SK-N-SH (cell line): ENCODE measurements at regions not wholly inside any gene's neighbourhood (a gene's known extent, or its start where the extent isn't known, plus 50 kb on each side); places are given as distances from the start of the nearest gene placed in this dataset.

Source experiments
- EP300 ChIP-seq, 2 experiments: IDR thresholded peaks; 2 replicates each; pipeline versions ENCODE4 v1.4.0 to v1.6.1; 2012; ENCODE audit warnings: borderline replicate concordance in 1 of 2, low read depth in 1 of 2, low read length in 1 of 2
- EZH2phosphoT487 ChIP-seq: fragments of 200-600 bp; sonication (generic); IDR thresholded peaks from 2 replicates; pipeline ENCODE4 v1.6.1; 2017; ENCODE audit warnings: low read depth, mixed run types, mild to moderate bottlenecking, antibody characterized with exemption, moderate library complexity, borderline replicate concordance
- JUND ChIP-seq: IDR thresholded peaks from 2 replicates; pipeline ENCODE4 v1.4.0; 2012
- SMC3 ChIP-seq: IDR thresholded peaks from 2 replicates; pipeline ENCODE4 v1.6.1; 2012; ENCODE audit warnings: low read depth, low read length, improper control_type of control experiment
- TF ChIP-seq, protein P1 (sequence below): fragments of 200-600 bp; sonication (generic); IDR thresholded peaks from 2 replicates; pipeline ENCODE4 v1.6.1; 2017; ENCODE audit warnings: antibody characterized with exemption, mild to moderate bottlenecking, moderate library complexity
- TF ChIP-seq, protein P2 (sequence below): IDR thresholded peaks from 2 replicates; pipeline ENCODE4 v1.4.0; 2012; ENCODE audit warnings: low read depth, borderline replicate concordance

DNA sequence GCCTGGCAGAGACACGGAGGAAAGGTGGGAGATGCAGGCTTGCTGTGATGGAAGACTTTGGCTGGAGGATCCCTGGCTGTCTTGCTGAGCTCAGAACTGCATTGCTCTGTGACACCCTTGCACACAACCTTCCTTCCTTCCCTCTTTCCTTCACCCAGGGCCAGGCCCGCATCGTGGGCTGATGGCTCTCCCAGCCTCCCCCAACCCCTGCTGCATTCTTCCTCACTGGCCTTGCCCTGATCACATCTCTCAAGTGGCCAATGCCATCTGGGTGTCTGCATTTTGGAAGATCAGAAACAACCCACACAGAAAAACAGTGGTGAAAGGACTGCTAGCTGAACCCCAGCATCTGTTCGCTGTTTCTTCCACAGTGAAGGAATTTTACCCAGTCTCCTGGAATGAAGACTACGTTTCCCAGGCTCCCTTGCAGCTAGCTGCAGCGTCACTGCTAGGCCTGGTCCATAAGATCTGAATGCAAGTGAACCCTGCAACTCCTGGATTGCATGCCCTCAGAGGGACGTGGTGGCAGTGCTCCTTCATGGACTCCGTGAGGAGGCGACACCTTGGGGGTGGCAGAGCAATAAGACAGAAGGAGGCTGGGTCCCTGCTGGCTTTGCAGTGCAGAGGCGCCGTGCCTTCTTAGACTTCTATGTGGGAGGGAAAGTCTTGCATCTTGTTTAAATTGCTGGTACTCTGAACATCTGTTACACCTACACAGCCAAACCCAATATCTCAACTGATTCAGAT, 78.9 kb upstream of the YWHAQ start:
- TF ChIP-seq, protein P1, sequence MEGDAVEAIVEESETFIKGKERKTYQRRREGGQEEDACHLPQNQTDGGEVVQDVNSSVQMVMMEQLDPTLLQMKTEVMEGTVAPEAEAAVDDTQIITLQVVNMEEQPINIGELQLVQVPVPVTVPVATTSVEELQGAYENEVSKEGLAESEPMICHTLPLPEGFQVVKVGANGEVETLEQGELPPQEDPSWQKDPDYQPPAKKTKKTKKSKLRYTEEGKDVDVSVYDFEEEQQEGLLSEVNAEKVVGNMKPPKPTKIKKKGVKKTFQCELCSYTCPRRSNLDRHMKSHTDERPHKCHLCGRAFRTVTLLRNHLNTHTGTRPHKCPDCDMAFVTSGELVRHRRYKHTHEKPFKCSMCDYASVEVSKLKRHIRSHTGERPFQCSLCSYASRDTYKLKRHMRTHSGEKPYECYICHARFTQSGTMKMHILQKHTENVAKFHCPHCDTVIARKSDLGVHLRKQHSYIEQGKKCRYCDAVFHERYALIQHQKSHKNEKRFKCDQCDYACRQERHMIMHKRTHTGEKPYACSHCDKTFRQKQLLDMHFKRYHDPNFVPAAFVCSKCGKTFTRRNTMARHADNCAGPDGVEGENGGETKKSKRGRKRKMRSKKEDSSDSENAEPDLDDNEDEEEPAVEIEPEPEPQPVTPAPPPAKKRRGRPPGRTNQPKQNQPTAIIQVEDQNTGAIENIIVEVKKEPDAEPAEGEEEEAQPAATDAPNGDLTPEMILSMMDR: no peak
- TF ChIP-seq EZH2phosphoT487 (no peak), SMC3 (no peak), EP300 (IDR thresholded peaks at IDR 0.05; ENCODE audit: borderline replicate concordance in 1 of 2, low read depth in 1 of 2, low read length in 1 of 2) (no peak), JUND (no peak)
- TF ChIP-seq, protein P2, sequence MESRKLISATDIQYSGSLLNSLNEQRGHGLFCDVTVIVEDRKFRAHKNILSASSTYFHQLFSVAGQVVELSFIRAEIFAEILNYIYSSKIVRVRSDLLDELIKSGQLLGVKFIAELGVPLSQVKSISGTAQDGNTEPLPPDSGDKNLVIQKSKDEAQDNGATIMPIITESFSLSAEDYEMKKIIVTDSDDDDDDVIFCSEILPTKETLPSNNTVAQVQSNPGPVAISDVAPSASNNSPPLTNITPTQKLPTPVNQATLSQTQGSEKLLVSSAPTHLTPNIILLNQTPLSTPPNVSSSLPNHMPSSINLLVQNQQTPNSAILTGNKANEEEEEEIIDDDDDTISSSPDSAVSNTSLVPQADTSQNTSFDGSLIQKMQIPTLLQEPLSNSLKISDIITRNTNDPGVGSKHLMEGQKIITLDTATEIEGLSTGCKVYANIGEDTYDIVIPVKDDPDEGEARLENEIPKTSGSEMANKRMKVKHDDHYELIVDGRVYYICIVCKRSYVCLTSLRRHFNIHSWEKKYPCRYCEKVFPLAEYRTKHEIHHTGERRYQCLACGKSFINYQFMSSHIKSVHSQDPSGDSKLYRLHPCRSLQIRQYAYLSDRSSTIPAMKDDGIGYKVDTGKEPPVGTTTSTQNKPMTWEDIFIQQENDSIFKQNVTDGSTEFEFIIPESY: no peak
